ENCODE measurements at regions not wholly inside any gene's neighbourhood (a gene's known extent, or its start where the extent isn't known, plus 50 kb on each side); places are given as distances from the start of the nearest gene placed in this dataset.

DNA sequence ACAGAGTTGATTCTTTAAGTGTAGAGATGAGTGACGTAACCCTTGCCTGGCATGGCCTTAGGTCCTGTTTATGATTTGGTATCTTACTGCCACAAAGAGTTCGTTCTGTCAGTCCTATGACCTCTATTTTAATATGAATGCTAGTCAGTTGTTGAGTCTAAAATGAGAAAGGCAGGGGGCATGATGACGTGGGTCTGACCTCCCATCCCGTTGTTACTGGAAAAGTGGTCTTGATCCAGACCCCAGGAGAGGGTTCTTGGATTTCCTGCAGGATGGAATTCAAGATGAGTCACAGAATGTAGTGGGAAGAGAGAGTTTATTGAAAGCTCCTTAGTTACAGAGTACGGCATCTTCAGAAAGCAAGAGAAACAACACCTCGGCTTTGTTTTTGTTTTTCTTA, 317.0 kb upstream of the COBL start:
- TF ChIP-seq POLR2A (IDR thresholded peaks at IDR 0.05), result no peak
- TF ChIP-seq, protein P1, sequence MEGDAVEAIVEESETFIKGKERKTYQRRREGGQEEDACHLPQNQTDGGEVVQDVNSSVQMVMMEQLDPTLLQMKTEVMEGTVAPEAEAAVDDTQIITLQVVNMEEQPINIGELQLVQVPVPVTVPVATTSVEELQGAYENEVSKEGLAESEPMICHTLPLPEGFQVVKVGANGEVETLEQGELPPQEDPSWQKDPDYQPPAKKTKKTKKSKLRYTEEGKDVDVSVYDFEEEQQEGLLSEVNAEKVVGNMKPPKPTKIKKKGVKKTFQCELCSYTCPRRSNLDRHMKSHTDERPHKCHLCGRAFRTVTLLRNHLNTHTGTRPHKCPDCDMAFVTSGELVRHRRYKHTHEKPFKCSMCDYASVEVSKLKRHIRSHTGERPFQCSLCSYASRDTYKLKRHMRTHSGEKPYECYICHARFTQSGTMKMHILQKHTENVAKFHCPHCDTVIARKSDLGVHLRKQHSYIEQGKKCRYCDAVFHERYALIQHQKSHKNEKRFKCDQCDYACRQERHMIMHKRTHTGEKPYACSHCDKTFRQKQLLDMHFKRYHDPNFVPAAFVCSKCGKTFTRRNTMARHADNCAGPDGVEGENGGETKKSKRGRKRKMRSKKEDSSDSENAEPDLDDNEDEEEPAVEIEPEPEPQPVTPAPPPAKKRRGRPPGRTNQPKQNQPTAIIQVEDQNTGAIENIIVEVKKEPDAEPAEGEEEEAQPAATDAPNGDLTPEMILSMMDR (IDR thresholded peaks at IDR 0.05), result no peak
